IMR-90 (cell line): ENCODE measurements at regions not wholly inside any gene's neighbourhood (a gene's known extent, or its start where the extent isn't known, plus 50 kb on each side); places are given as distances from the start of the nearest gene placed in this dataset.

Source experiments
- ATAC-seq: fragments of 200-7000 bp; cut with Tn5 transposase; 2 replicates; pipeline ENCODE4 v1.9.1; 2020; ENCODE audit warnings: low read depth, mild to moderate bottlenecking, moderate library complexity
- BruUV-seq: library from RNA; stranded (reverse); fragments of 400-500 nt; replicated peaks from 2 replicates; lab custom pipeline; 2021; lab: Mats Ljungman, UMichigan
- CTCF ChIA-PET: fragments of 300-600 bp; formaldehyde crosslinking; extraction: SDS; loops from one replicate; lab custom pipeline; 2021; ENCODE audit warnings: antibody characterized with exemption; lab: Yijun Ruan, JAX
- POLR2A ChIA-PET: fragments of 300-600 bp; sonication (Branson Sonifier 250); formaldehyde crosslinking; loops from one replicate; lab custom pipeline; 2022; ENCODE audit warnings: antibody characterized with exemption; ENCODE audit not compliant: unreplicated experiment; lab: Charles Lee
- DNase-seq: peaks from one replicate; pipeline ENCODE4 v3.0.0; 2013
- H2AFZ ChIP-seq: replicated peaks from 2 replicates; pipeline ENCODE3; 2013; ENCODE audit warnings: low read length, mild to moderate bottlenecking; ENCODE audit not compliant: poor library complexity
- H2AK5ac ChIP-seq: 2 replicates; pipeline ENCODE4 v1.6.1; 2013; ENCODE audit warnings: low read depth, low read length, inconsistent platforms
- H2AK9ac ChIP-seq: replicated peaks from 2 replicates; pipeline ENCODE3; 2013; ENCODE audit warnings: mild to moderate bottlenecking, low read depth, low read length, moderate library complexity; ENCODE audit not compliant: poor library complexity
- H2BK120ac ChIP-seq: 2 replicates; pipeline ENCODE4 v1.6.1; 2013; ENCODE audit warnings: low read depth, low read length, inconsistent platforms
- H2BK15ac ChIP-seq: 3 replicates; pipeline ENCODE4 v1.6.1; 2013; ENCODE audit warnings: low read depth, low read length, inconsistent platforms
- H2BK20ac ChIP-seq: 2 replicates; pipeline ENCODE4 v1.6.1; 2013; ENCODE audit warnings: low read depth, mild to moderate bottlenecking, inconsistent platforms, low read length, moderate library complexity
- H2BK5ac ChIP-seq: 2 replicates; pipeline ENCODE4 v1.6.1; 2013; ENCODE audit warnings: mild to moderate bottlenecking, low read depth, low read length, inconsistent platforms; ENCODE audit not compliant: poor library complexity, severe bottlenecking
- H3K14ac ChIP-seq: replicated peaks from 2 replicates; pipeline ENCODE4 v1.6.1; 2013; ENCODE audit warnings: low read depth, low read length, inconsistent platforms
- H3K18ac ChIP-seq: 2 replicates; pipeline ENCODE4 v1.6.1; 2013; ENCODE audit warnings: low read depth, low read length, control low read depth
- H3K23ac ChIP-seq: 2 replicates; pipeline ENCODE4 v1.6.1; 2013; ENCODE audit warnings: low read depth, low read length, inconsistent platforms
- H3K27ac ChIP-seq: 2 replicates; pipeline ENCODE4 v1.5.1; 2013; ENCODE audit warnings: mild to moderate bottlenecking, control low read depth, low read length; ENCODE audit not compliant: insufficient read depth
- H3K27me3 ChIP-seq: 2 replicates; pipeline ENCODE4 v1.6.1; 2013; ENCODE audit warnings: low read length; ENCODE audit not compliant: control insufficient read depth, insufficient read depth
- H3K36me3 ChIP-seq: 2 replicates; pipeline ENCODE4 v1.6.1; 2013; ENCODE audit warnings: low read length, mixed read lengths; ENCODE audit not compliant: control insufficient read depth, insufficient read depth
- H3K4ac ChIP-seq: 2 replicates; pipeline ENCODE4 v1.6.1; 2013; ENCODE audit warnings: low read depth, low read length, inconsistent platforms
- H3K4me1 ChIP-seq: 2 replicates; pipeline ENCODE4 v1.6.1; 2013; ENCODE audit warnings: low read length, mixed read lengths; ENCODE audit not compliant: control insufficient read depth, insufficient read depth
- H3K4me2 ChIP-seq: 2 replicates; pipeline ENCODE4 v1.6.1; 2013; ENCODE audit warnings: low read depth, mild to moderate bottlenecking, control low read depth, low read length, moderate library complexity
- H3K4me3 ChIP-seq: 2 replicates; pipeline ENCODE4 v1.5.1; 2013; ENCODE audit warnings: low read depth, mild to moderate bottlenecking, control low read depth, low read length, moderate library complexity; ENCODE audit not compliant: insufficient read depth
- H3K56ac ChIP-seq: 2 replicates; pipeline ENCODE4 v1.6.1; 2013; ENCODE audit warnings: low read length, inconsistent platforms; ENCODE audit not compliant: insufficient read depth; ENCODE audit errors: extremely low read depth
- H3K79me1 ChIP-seq, 2 experiments: 2 replicates each; pipeline ENCODE4 v1.6.1; 2013; ENCODE audit warnings: low read length in 2 of 2, inconsistent platforms in 1 of 2, low read depth in 1 of 2
- H3K9ac ChIP-seq: 2 replicates; pipeline ENCODE4 v1.6.1; 2013; ENCODE audit warnings: low read depth, low read length, control low read depth
- H3K9me1 ChIP-seq: 2 replicates; pipeline ENCODE4 v1.6.1; 2013; ENCODE audit warnings: low read length, inconsistent platforms; ENCODE audit not compliant: insufficient read depth
- H3K9me3 ChIP-seq: 2 replicates; pipeline ENCODE4 v1.6.1; 2013; ENCODE audit warnings: low read length; ENCODE audit not compliant: control insufficient read depth, insufficient read depth
- H4K20me1 ChIP-seq: 2 replicates; pipeline ENCODE4 v1.6.1; 2013; ENCODE audit warnings: low read length, inconsistent platforms; ENCODE audit not compliant: insufficient read depth
- H4K5ac ChIP-seq: 2 replicates; pipeline ENCODE4 v1.6.1; 2013; ENCODE audit warnings: mild to moderate bottlenecking, low read depth, low read length, control low read depth
- H4K8ac ChIP-seq, 2 experiments: 2 replicates each; pipeline ENCODE4 v1.6.1; 2013; ENCODE audit warnings: low read depth in 2 of 2, low read length in 2 of 2, control low read depth in 1 of 2, inconsistent platforms in 1 of 2
- H4K91ac ChIP-seq: 2 replicates; pipeline ENCODE4 v1.6.1; 2013; ENCODE audit warnings: low read depth, low read length, inconsistent platforms; ENCODE audit not compliant: insufficient read depth
- BHLHE40 ChIP-seq: fragments of 150-350 bp; IDR thresholded peaks from 2 replicates; pipeline ENCODE4 v1.6.1; 2016; ENCODE audit warnings: mild to moderate bottlenecking, low read depth, low read length
- CTCF ChIP-seq: conservative IDR thresholded peaks from 2 replicates; pipeline ENCODE4 v1.5.1; 2012; ENCODE audit warnings: mild to moderate bottlenecking, low read depth, low read length, improper control_type of control experiment
- ELK1 ChIP-seq: fragments of 150-350 bp; IDR thresholded peaks from 2 replicates; pipeline ENCODE4 v1.6.1; 2016; ENCODE audit warnings: low read depth, mild to moderate bottlenecking, low read length, moderate library complexity, borderline replicate concordance
- FOS ChIP-seq: fragments of 150-350 bp; IDR thresholded peaks from 2 replicates; pipeline ENCODE4 v1.6.1; 2016; ENCODE audit warnings: low read depth, low read length
- MAFK ChIP-seq: IDR thresholded peaks from 2 replicates; pipeline ENCODE4 v1.6.1; 2012; ENCODE audit warnings: low read depth, low read length, improper control_type of control experiment
- MAZ ChIP-seq: IDR thresholded peaks from 2 replicates; pipeline ENCODE4 v1.6.1; 2012; ENCODE audit warnings: low read depth, mild to moderate bottlenecking, low read length, improper control_type of control experiment, moderate library complexity, borderline replicate concordance
- MXI1 ChIP-seq: IDR thresholded peaks from 2 replicates; pipeline ENCODE4 v1.6.1; 2012; ENCODE audit warnings: low read depth, mild to moderate bottlenecking, low read length, moderate library complexity, borderline replicate concordance
- NFE2L2 ChIP-seq: fragments of 150-350 bp; IDR thresholded peaks from 2 replicates; pipeline ENCODE4 v1.6.1; 2016; ENCODE audit warnings: low read depth, mild to moderate bottlenecking, low read length
- POLR2A ChIP-seq: IDR thresholded peaks from 2 replicates; pipeline ENCODE4 v1.6.1; 2012; ENCODE audit warnings: mild to moderate bottlenecking, low read depth, low read length
- RAD21 ChIP-seq: IDR thresholded peaks from 2 replicates; pipeline ENCODE4 v1.6.1; 2012; ENCODE audit warnings: low read length, improper control_type of control experiment
- SMC3 ChIP-seq: fragments of 150-350 bp; IDR thresholded peaks from 2 replicates; pipeline ENCODE4 v1.6.1; 2016; ENCODE audit warnings: low read depth, mild to moderate bottlenecking, antibody characterized with exemption, low read length, moderate library complexity
- USF2 ChIP-seq: fragments of 150-350 bp; IDR thresholded peaks from 2 replicates; pipeline ENCODE4 v1.6.1; 2017; ENCODE audit warnings: mild to moderate bottlenecking, antibody characterized with exemption, low read length, low read depth
- WGBS, 2 experiments: methylation state at CpG; one replicate each; pipeline versions ENCODE4 v1.1.5 to v1.1.7; 2013; ENCODE audit warnings: missing lambda C conversion rate in 2 of 2; ENCODE audit not compliant: insufficient read length in 1 of 2; ENCODE audit errors: extremely low coverage in 2 of 2; 5-methylcytosine and 5-hydroxymethylcytosine counted together
- dilution Hi-C: fragments of 300-500 bp; cut with HindIII; formaldehyde crosslinking; loops from one replicate; pipeline ENCODE4 v1.14.3; 2018; ENCODE audit warnings: low sequenced_read_pairs; ENCODE audit not compliant: unreplicated experiment
- in situ Hi-C: fragments of 300-500 bp; cut with MboI; formaldehyde crosslinking; loops from 3 replicates; pipeline ENCODE4 v1.14.3; 2019; ENCODE audit warnings: low sequenced_read_pairs, inconsistent platforms, mixed read lengths
- intact Hi-C: fragments of 100-400 bp; cut with micrococcal nuclease; formaldehyde crosslinking; loops from 2 replicates; pipeline ENCODE4 v1.10.0; 2022

GRCh38 chr9:99305124-99305523, 83.0 kb downstream of the SEC61B start:
- H3K4ac ChIP-seq: no peak overlapping the region
- H3K14ac ChIP-seq: no peak overlapping the region
- DNase-seq (no peak), ATAC-seq (no peak)
- H3K27me3 ChIP-seq: no peaks in the 10 kb centered on the region; the same call in 1 of the 2 replicates
- dilution Hi-C loops: no loop called here
- H2BK15ac ChIP-seq: no peak overlapping the region
- H3K36me3 ChIP-seq: no peaks in the 10 kb centered on the region
- POLR2A ChIA-PET: no interaction called here
- no peak overlapping the region for H3K4me3 ChIP-seq
- no peak overlapping the region for H3K18ac ChIP-seq
- H2AFZ ChIP-seq: no peak overlapping the region
- no peak overlapping the region for H4K5ac ChIP-seq
- BruUV-seq: no TSS peak
- no peaks in the 10 kb centered on the region for H4K20me1 ChIP-seq
- H2BK20ac ChIP-seq: no peak overlapping the region
- H3K56ac ChIP-seq: no peak overlapping the region
- no peak overlapping the region for H4K8ac ChIP-seq
- CTCF ChIA-PET: no interaction called here
- TF ChIP-seq CTCF (no peak), USF2 (no peak), MAFK (no peak), NFE2L2 (no peak), MXI1 (no peak), RAD21 (no peak), FOS (no peak), MAZ (no peak), ELK1 (no peak), BHLHE40 (no peak), SMC3 (no peak), POLR2A (no peak)
- WGBS, 2 experiments: no CpG with 5 or more reads among the region's 8 CpGs
- no peak overlapping the region for H2AK5ac ChIP-seq
- in situ Hi-C loops: no loop called here
- H2BK120ac ChIP-seq: no peak overlapping the region
- intact Hi-C loops: no loop called here
- H3K4me1 ChIP-seq: no peaks in the 10 kb centered on the region
- no peak overlapping the region for H4K91ac ChIP-seq
- no peak overlapping the region for H3K9ac ChIP-seq
- no peak overlapping the region for H2AK9ac ChIP-seq
- H3K27ac ChIP-seq: no peak overlapping the region
- no peaks in the 10 kb centered on the region for H3K9me1 ChIP-seq
- H3K79me1 ChIP-seq: no peaks in the 10 kb centered on the region
- no peak overlapping the region for H3K23ac ChIP-seq
- no peaks in the 10 kb centered on the region for H3K9me3 ChIP-seq
- no peak overlapping the region for H3K4me2 ChIP-seq
- H2BK5ac ChIP-seq: no peak overlapping the region
